ENCODE measurements at regions not wholly inside any gene's neighbourhood (a gene's known extent, or its start where the extent isn't known, plus 50 kb on each side); places are given as distances from the start of the nearest gene placed in this dataset.

DNA sequence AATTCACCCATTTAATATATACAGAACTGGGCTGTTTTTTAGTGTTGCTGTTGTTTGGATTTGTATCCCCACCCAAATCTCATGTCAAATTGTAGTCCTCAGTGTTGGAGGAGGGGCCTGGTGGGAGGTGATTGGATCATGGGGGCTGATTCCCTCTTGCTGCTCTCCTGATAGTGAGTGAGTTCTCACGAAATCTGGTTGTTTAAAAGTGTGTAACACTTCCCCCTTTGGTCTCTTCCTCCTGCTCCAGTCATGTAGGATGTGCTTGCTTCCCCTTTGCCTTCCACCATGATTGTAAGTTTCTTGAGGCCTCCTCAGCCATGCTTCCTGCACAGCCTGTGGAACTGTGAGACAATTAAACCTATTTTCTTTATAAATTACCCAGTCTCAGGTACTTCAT lies 141.6 kb upstream of the AADAT start:
- no peaks in the 10 kb centered on the region for H3K79me2 ChIP-seq (ENCODE audit: control insufficient read depth, insufficient read depth, low read length)
- no TSS peak for BruUV-seq (replicated peaks)
- no peaks in the 10 kb centered on the region for H3K4me1 ChIP-seq (ENCODE audit: control insufficient read depth, extremely low read depth, insufficient read depth, low read length)
- TF ChIP-seq POLR2AphosphoS5 (IDR thresholded peaks at IDR 0.05; ENCODE audit: insufficient read depth, low read depth, low read length) (no peak), GATA2 (IDR thresholded peaks at IDR 0.05; ENCODE audit: insufficient read depth, insufficient read length, low read depth, low read length) (no peak), FOS (IDR thresholded peaks at IDR 0.05; ENCODE audit: borderline replicate concordance, insufficient read depth, low read length) (no peak), POLR2A (IDR thresholded peaks at IDR 0.05; ENCODE audit: low read depth, low read length) (no peak), EZH2 (IDR thresholded peaks at IDR 0.05; ENCODE audit: borderline replicate concordance, low read depth, low read length, severe bottlenecking) (no peak), JUN (IDR thresholded peaks at IDR 0.05; ENCODE audit: borderline replicate concordance, insufficient read depth, insufficient read length, low read depth) (no peak), MYC (IDR thresholded peaks at IDR 0.05; ENCODE audit: low read depth, low read length) (no peak)
- TF ChIP-seq, protein P1, sequence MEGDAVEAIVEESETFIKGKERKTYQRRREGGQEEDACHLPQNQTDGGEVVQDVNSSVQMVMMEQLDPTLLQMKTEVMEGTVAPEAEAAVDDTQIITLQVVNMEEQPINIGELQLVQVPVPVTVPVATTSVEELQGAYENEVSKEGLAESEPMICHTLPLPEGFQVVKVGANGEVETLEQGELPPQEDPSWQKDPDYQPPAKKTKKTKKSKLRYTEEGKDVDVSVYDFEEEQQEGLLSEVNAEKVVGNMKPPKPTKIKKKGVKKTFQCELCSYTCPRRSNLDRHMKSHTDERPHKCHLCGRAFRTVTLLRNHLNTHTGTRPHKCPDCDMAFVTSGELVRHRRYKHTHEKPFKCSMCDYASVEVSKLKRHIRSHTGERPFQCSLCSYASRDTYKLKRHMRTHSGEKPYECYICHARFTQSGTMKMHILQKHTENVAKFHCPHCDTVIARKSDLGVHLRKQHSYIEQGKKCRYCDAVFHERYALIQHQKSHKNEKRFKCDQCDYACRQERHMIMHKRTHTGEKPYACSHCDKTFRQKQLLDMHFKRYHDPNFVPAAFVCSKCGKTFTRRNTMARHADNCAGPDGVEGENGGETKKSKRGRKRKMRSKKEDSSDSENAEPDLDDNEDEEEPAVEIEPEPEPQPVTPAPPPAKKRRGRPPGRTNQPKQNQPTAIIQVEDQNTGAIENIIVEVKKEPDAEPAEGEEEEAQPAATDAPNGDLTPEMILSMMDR (IDR thresholded peaks at IDR 0.05; ENCODE audit: extremely low read depth in 1 of 2, insufficient read depth in 1 of 2, low read depth in 1 of 2, low read length in 2 of 2): no peak
- TF ChIP-seq, protein P2, sequence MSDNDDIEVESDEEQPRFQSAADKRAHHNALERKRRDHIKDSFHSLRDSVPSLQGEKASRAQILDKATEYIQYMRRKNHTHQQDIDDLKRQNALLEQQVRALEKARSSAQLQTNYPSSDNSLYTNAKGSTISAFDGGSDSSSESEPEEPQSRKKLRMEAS (IDR thresholded peaks at IDR 0.05; ENCODE audit: insufficient read depth, insufficient read length): no peak
- no peaks in the 10 kb centered on the region for H3K36me3 ChIP-seq (ENCODE audit: control insufficient read depth in 2 of 2, extremely low read depth in 1 of 2, insufficient read depth in 2 of 2, low read length in 2 of 2)
- H3K27me3 ChIP-seq (ENCODE audit: control insufficient read depth in 2 of 2, insufficient read depth in 2 of 2, low read length in 2 of 2): no peaks in the 10 kb centered on the region
- FAIRE-seq (no peak), DNase-seq (ENCODE audit: low read depth, low spot score) (no peak)
- H3K9me1 ChIP-seq (replicated peaks; ENCODE audit: control insufficient read depth, extremely low read depth, insufficient read depth, low read length): no peaks in the 10 kb centered on the region
- H3K4me2 ChIP-seq (ENCODE audit: insufficient read depth, low read length): no peak overlapping the region
- ChIA-PET POLR2A (no interaction called here), CTCF (no interaction called here)
- dilution Hi-C loops (cut with MboI; ENCODE audit: extremely low pct_ligation_motif_present, low sequenced_read_pairs): no loop called here
- no peak overlapping the region for H3K27ac ChIP-seq (ENCODE audit: insufficient read depth, low read depth, low read length)
- H4K20me1 ChIP-seq (replicated peaks; ENCODE audit: control insufficient read depth, extremely low read depth, insufficient read depth, low read length): no peaks in the 10 kb centered on the region
- no peak overlapping the region for H2AFZ ChIP-seq (ENCODE audit: low read depth, low read length)
- intact Hi-C loops (cut with micrococcal nuclease): no loop called here
- no peak overlapping the region for H3K4me3 ChIP-seq (replicated peaks in 1 of 3; ENCODE audit: insufficient read depth in 1 of 3, low read depth in 1 of 3, low read length in 3 of 3)
- H3K9ac ChIP-seq (replicated peaks; ENCODE audit: extremely low read depth, insufficient read depth, low read length): no peak overlapping the region
- H3K9me3 ChIP-seq (replicated peaks; ENCODE audit: control insufficient read depth, insufficient read depth, low read length): no peaks in the 10 kb centered on the region
